HG03354 (cell line): ENCODE measurements at regions not wholly inside any gene's neighbourhood (a gene's known extent, or its start where the extent isn't known, plus 50 kb on each side); places are given as distances from the start of the nearest gene placed in this dataset.

ENCODE experiments used
- ATAC-seq: cut with Tn5 transposase; IDR thresholded peaks from one replicate; pipeline ENCODE4 v1.9.1; 2021; ENCODE audit warnings: mild to moderate bottlenecking; ENCODE audit not compliant: unreplicated experiment, poor library complexity, severe bottlenecking

DNA sequence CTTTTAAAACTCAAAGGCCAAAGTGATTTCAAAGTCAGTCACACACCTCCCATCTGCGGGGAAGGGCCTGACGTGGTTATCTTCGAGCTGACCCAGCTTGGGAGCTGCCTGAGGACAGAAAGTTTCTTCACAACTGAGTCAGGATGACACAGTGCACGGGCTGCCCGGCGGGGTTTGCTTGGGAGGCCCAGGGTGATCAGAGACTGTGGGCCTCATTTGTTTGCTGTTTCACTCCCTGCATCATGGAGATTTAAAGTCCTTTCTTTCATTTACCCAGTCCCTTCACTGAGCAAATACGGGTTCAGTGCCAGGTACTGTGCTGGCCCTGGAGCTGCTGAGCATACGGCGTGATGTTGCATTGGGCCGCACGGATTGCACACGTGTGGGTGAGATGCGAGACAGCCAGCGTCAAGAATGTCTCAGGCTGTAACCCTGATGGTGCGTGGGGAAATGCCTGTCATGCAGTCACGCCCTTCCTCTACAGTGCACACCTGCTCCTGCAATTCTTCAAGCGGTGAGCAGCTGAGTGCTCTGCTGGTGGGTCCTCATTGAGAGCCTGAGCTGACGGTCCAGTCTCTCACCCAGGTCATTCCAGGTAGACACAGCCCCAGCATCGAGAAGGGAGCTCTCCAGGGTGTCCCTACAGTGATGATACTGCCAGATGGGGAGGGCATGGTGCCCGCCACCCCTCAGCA lies 82.7 kb upstream of the PMEPA1 start:
- no peak for ATAC-seq

DNA sequence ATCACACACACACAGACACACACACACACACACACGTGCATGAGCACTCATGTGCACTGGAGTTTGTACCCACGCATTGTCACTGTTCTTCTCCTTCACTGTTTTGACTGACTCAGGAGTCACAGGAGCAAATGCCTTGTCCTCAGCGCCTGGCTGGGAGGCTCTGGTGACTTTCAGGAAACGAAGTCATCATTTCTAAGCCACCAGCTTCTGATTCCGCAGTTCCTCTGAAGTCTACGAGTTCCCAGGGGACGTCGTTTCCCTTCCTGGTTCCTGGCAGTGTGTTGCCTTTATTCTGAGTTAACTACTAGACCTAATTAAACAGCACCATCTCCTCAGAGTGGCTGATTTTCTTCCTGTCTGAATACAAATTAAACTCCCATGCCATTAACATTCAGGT lies 82.2 kb upstream of the PMEPA1 start:
- no peak for ATAC-seq

GRCh38 chr20:57791178-57791962 lies 81.6 kb upstream of the PMEPA1 start:
- no peak for ATAC-seq

DNA sequence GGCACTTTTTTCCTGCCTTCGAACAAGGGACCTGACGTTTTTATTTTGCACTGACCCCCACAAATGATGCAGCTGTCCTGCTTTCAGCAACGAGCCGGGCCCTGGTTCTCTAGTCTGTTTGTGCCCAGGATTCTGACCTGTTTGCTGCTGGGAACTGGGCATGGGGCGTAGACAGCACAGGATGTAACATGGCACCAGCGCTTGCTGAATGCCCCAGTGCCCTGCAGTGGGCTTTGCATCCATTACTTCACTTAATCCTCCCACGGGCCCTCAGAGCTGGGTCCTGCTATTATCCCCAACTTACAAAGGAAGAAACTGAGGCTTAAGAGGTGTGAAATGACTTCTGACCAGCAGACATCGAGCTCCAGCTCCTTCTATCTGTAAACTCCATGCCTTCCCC lies 80.4 kb upstream of the PMEPA1 start:
- ATAC-seq = no peak

GRCh38 chr20:57788936-57789613 lies 79.3 kb upstream of the PMEPA1 start:
- no peak for ATAC-seq

GRCh38 chr20:57787990-57788781 lies 78.4 kb upstream of the PMEPA1 start:
- ATAC-seq = no peak

DNA sequence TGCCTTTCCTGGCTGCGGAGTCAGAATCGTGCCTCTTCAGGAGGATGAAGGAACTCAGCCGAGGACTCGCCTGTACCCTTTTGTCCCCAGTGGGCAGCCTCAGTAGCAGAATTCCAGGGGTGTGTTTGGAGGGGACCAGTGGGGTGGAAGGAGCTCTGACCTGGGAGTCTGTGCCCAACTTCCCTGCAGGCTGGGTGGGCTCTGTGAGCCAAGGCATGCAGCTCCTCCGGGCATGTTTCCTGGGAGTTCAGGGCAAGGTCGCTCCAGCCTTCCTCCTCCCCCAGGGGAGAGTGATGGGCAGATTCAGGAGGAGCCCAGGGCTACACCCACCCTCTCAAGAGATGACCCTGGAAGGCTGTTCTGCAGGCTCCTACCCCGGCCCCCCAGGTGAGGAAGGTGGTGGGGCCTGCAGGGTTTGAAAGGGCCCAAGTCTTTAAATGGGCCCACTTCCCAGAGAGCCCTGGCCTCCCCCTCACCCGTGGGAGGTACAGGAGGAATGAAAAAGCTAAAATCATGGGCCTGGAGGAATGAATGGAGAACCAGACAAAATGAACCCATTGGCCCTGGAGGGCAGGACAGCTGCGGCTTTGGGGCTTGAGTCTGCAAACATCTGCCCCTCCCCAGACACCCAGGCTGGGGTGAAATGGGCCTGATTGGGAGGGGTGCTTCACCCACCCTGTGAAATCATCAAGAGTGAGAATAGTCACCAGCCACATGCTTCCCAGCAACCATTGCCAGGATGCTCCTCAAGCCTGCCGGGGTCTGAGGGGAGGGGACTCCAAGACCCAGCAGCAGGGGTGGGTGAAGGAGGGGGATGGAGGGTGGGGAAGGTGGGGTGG lies 77.6 kb upstream of the PMEPA1 start:
- ATAC-seq = no peak

GRCh38 chr20:57786304-57786932 lies 76.6 kb upstream of the PMEPA1 start:
- no peak for ATAC-seq

GRCh38 chr20:57785720-57786119 lies 75.9 kb upstream of the PMEPA1 start:
- no peak for ATAC-seq

DNA sequence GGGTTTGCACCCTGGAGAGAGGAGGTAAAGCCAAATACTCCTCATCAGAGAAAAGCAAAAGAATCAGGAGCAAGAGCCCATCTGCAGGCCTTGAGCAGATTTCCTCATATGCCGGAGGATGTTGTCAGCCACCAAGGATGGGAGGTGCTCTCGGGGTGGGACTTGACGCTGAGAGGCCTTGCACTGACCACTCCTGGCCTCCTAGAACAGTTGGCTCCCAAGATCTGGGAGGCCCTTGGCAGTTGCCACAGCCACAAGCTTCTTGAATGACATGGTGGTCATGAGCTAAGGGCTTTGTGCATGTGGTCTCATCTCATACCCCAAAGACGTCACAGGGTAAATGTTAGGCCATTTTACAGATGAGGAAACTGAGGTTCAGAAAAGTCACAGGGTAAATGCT lies 75.2 kb upstream of the PMEPA1 start:
- ATAC-seq = no peak

- ATAC-seq = no peak
Observed at GRCh38 chr20:57783956-57784837, 74.4 kb upstream of the PMEPA1 start.

- no peak for ATAC-seq
Observed at GRCh38 chr20:57783196-57783595, 73.4 kb upstream of the PMEPA1 start.

DNA sequence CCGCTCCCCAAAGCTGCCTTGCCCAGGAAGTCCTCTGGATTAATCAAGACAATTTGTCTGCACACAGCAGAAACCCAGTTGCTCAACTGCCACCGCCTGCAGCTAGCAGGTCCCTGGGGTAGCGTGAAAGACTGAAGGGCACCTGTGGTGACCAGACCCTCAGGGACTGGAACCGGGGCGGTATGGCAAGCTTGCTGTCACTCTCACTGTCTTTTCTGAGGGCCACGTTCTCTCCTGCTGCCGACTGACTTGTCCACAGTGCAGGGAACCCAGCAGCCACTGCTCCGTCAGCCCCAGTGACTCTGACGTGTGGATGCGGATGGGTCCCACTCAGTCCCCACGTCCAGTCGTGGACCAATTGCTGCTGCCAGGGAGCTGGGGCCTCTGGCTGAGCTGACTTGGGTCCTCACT lies 72.8 kb upstream of the PMEPA1 start:
- ATAC-seq = no peak

- ATAC-seq = no peak
Observed at GRCh38 chr20:57781901-57782300, 72.1 kb upstream of the PMEPA1 start.

GRCh38 chr20:57780906-57781305 lies 71.1 kb upstream of the PMEPA1 start:
- ATAC-seq = no peak

DNA sequence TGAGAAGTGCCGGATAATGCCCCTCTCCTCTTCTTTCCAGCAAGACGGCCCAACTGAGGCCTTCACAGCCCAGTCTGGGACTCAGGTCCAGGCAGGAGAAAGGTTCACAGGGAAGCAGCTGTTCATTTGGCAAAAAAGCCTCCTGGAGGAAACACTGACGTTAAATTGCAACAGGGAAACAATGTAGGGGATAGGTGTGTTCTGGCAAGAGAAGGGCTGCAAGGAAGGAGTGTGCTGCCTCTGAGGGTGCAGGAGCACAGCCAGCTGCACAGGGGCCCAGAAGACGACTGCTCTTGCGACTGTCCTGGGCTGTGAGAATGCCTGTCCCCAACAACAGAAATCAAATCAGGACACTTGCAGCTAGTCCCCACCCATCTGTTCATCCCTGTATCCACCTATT lies 70.6 kb upstream of the PMEPA1 start:
- ATAC-seq = no peak

- ATAC-seq = no peak
Observed at GRCh38 chr20:57779401-57780003, 69.7 kb upstream of the PMEPA1 start.
